ENCODE measurements at regions not wholly inside any gene's neighbourhood (a gene's known extent, or its start where the extent isn't known, plus 50 kb on each side); places are given as distances from the start of the nearest gene placed in this dataset.

- H3K18ac ChIP-seq (ENCODE audit: extremely low read depth, low read length), result no peak overlapping the region
- no peak overlapping the region for H3K56ac ChIP-seq (replicated peaks; ENCODE audit: insufficient read length, low read depth, low read length)
- TF ChIP-seq ASH2L (IDR thresholded peaks at IDR 0.05; ENCODE audit: low read length) (no peak), SP2 (IDR thresholded peaks at IDR 0.05; ENCODE audit: low read length) (no peak), HDAC2 (IDR thresholded peaks at IDR 0.05; ENCODE audit: borderline replicate concordance in 1 of 2, low read depth in 2 of 2, low read length in 2 of 2) (no peak), SP1 (IDR thresholded peaks at IDR 0.05; ENCODE audit: low read depth, low read length) (no peak), SIN3A (conservative IDR thresholded peaks at IDR 0.05 in 1 of 2, IDR thresholded peaks at IDR 0.05 in 1 of 2; ENCODE audit: low read depth in 1 of 2, low read length in 2 of 2) (no peak), RNF2 (IDR thresholded peaks at IDR 0.05; ENCODE audit: borderline replicate concordance, low read depth, low read length, missing control alignments, poor library complexity, severe bottlenecking) (no peak), ATF2 (IDR thresholded peaks at IDR 0.05; ENCODE audit: low read length) (no peak), CTCF (IDR thresholded peaks at IDR 0.05; ENCODE audit: control extremely low read depth in 1 of 3, insufficient read depth in 1 of 3, low read depth in 1 of 3, low read length in 3 of 3) (no peak), TAF7 (optimal IDR thresholded peaks at IDR 0.05; ENCODE audit: borderline replicate concordance, low read depth, low read length) (no peak)
These were observed 58.6 kb upstream of the TJP1 start for GRCh38 chr15:29880886-29881285.

More at GRCh38 chr15:29880886-29881285, 58.6 kb upstream of the TJP1 start:
- 92% methylated on average over 4 of the region's 4 CpGs; no CpG with 5 or more reads in 1 of the 2 experiments for WGBS, 2 experiments (ENCODE audit: extremely low coverage in 1 of 2, insufficient coverage in 1 of 2, insufficient read length in 1 of 2, insufficient replicate concordance in 2 of 2, low coverage in 1 of 2, low lambda C conversion rate in 2 of 2, missing lambda C conversion rate in 1 of 2)
- Histone ChIP-seq H3K27ac (ENCODE audit: low read depth, low read length) (no peak overlapping the region), H3K9ac (replicated peaks in 1 of 4; ENCODE audit: extremely low read depth in 1 of 4, low read depth in 3 of 4, low read length in 3 of 4) (no peak overlapping the region), H3K23me2 (ENCODE audit: low read depth, low read length) (no peaks in the 10 kb centered on the region), H4K20me1 (replicated peaks in 1 of 2; ENCODE audit: control insufficient read depth in 1 of 2, insufficient read depth in 2 of 2, low read length in 2 of 2) (no peaks in the 10 kb centered on the region), H4K5ac (ENCODE audit: insufficient read length, low read depth, low read length) (no peak overlapping the region), H2BK15ac (ENCODE audit: low read length) (no peak overlapping the region), H3K23ac (ENCODE audit: insufficient read length) (no peak overlapping the region), H3K4me2 (ENCODE audit: insufficient read depth in 1 of 2, low read depth in 2 of 2, low read length in 2 of 2) (no peak overlapping the region), H3K4me3 (ENCODE audit: extremely low read depth in 1 of 4, insufficient read depth in 2 of 4, low read depth in 3 of 4, low read length in 4 of 4) (no peak overlapping the region), H2BK120ac (replicated peaks; ENCODE audit: low read depth, low read length) (no peak overlapping the region), H2BK5ac (ENCODE audit: low read depth, low read length) (no peak overlapping the region), H3K27me3 (replicated peaks in 1 of 4; ENCODE audit: control insufficient read depth in 3 of 4, extremely low read depth in 1 of 4, insufficient read depth in 3 of 4, low read length in 3 of 4) (no peaks in the 10 kb centered on the region), H3K36me3 (ENCODE audit: control insufficient read depth in 2 of 4, insufficient read depth in 4 of 4, low read length in 3 of 4) (no peaks in the 10 kb centered on the region), H3K4me1 (replicated peaks in 1 of 4; ENCODE audit: control insufficient read depth in 3 of 4, insufficient read depth in 4 of 4, low read length in 3 of 4) (peaks cover 0 to 3% (median 0%) of the 10 kb centered on the region in 4 experiments; a peak in 1 of 7 replicates), H2AK5ac (ENCODE audit: low read depth, low read length) (no peak overlapping the region), H3K4ac (replicated peaks; ENCODE audit: insufficient read length, low read depth, low read length) (no peak overlapping the region), H2BK12ac (ENCODE audit: low read depth, low read length) (no peak overlapping the region), H2BK20ac (ENCODE audit: low read length) (no peak overlapping the region), H2AFZ (ENCODE audit: low read length) (no peak overlapping the region), H3K79me2 (ENCODE audit: control insufficient read depth in 1 of 2, insufficient read depth in 2 of 2, low read length in 2 of 2) (no peaks in the 10 kb centered on the region), H3K79me1 (ENCODE audit: low read depth, low read length) (no peaks in the 10 kb centered on the region), H3K9me3 (ENCODE audit: insufficient read depth in 2 of 2, low read depth in 1 of 2, low read length in 1 of 2) (no peaks in the 10 kb centered on the region), H4K8ac (ENCODE audit: extremely low read depth, insufficient read depth, low read length) (no peak overlapping the region), H3K14ac (ENCODE audit: insufficient read length) (no peak overlapping the region), H4K91ac (replicated peaks; ENCODE audit: insufficient read length, low read length) (no peak overlapping the region)
- no peak for FAIRE-seq
- CTCF ChIA-PET (ENCODE audit: partially characterized antibody), result interaction anchor here (1.2 to 1.6 kb wide), 2 partner anchors 40 to 45 kb away, joined by 3 to 5 read pairs; no protein-coding TSS in a partner anchor
- DNase-seq (ENCODE audit: low read depth in 1 of 2, low spot score in 2 of 2), result no peak
- POLR2A ChIA-PET (ENCODE audit: partially characterized antibody), result interaction anchor here (1.4 kb wide), 1 partner anchor 44 kb away, joined by 4 read pairs; no protein-coding TSS in a partner anchor
